ENCODE measurements at regions not wholly inside any gene's neighbourhood (a gene's known extent, or its start where the extent isn't known, plus 50 kb on each side); places are given as distances from the start of the nearest gene placed in this dataset.

- TF ChIP-seq CTCF (IDR thresholded peaks at IDR 0.05) (no peak), EZH2 (IDR thresholded peaks at IDR 0.05; ENCODE audit: borderline replicate concordance, insufficient read depth, low read depth, low read length, poor library complexity, severe bottlenecking) (no peak)
Observed at GRCh38 chr7:81206667-81207360, 288.0 kb upstream of the SEMA3C start.

All from B cell (primary cell).